Ishikawa (cell line): ENCODE measurements at regions not wholly inside any gene's neighbourhood (a gene's known extent, or its start where the extent isn't known, plus 50 kb on each side); places are given as distances from the start of the nearest gene placed in this dataset.

Experiments
- CEBPB ChIP-seq: IDR thresholded peaks from 2 replicates; pipeline ENCODE4 v1.6.1; 2012
- CREB1 ChIP-seq: IDR thresholded peaks from 2 replicates; pipeline ENCODE4 v1.6.1; 2012; ENCODE audit warnings: low read depth
- EGR1 ChIP-seq: IDR thresholded peaks from 2 replicates; pipeline ENCODE4 v1.6.1; 2012
- EP300 ChIP-seq: IDR thresholded peaks from 2 replicates; pipeline ENCODE4 v1.6.1; 2012; ENCODE audit warnings: borderline replicate concordance
- FOXM1 ChIP-seq: IDR thresholded peaks from 2 replicates; pipeline ENCODE4 v1.6.1; 2012; ENCODE audit warnings: low read depth, borderline replicate concordance
- NFIC ChIP-seq: IDR thresholded peaks from 2 replicates; pipeline ENCODE4 v1.6.1; 2012
- TAF1 ChIP-seq: IDR thresholded peaks from 2 replicates; pipeline ENCODE4 v1.6.1; 2012; ENCODE audit warnings: low read depth, mild to moderate bottlenecking
- TCF12 ChIP-seq: IDR thresholded peaks from 2 replicates; pipeline ENCODE4 v1.6.1; 2012; ENCODE audit warnings: low read depth
- TEAD4 ChIP-seq: IDR thresholded peaks from 2 replicates; pipeline ENCODE4 v1.6.1; 2012
- YY1 ChIP-seq: IDR thresholded peaks from 2 replicates; pipeline ENCODE4 v1.6.1; 2012; ENCODE audit warnings: low read depth
- ZBTB7A ChIP-seq: IDR thresholded peaks from 2 replicates; pipeline ENCODE4 v1.6.1; 2012; ENCODE audit warnings: low read depth
- TF ChIP-seq, protein P1 (sequence below): IDR thresholded peaks from 2 replicates; pipeline ENCODE4 v1.6.1; 2012; ENCODE audit warnings: low read depth, mild to moderate bottlenecking
- TF ChIP-seq, protein P2 (sequence below): IDR thresholded peaks from 2 replicates; pipeline ENCODE4 v1.6.1; 2012

DNA sequence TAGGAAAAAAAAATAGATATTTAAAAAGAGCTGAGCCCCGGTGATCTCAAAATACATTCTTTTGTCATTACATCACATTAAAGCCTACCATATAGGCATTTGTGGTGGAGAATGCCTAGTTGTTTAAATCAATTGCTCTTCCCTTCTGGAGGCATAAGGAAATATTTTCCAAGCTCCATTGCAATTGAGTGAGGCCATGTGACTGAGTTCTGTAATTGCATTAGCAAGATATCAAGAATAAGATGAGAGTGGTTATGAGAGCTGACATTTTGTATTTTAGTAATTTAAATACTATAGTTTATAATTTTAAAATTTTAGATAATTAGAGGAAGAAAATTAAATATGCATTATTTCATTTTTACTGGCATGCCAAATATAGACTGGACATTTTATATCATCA, 1195.9 kb downstream of the DTWD2 start:
- TF ChIP-seq, protein P1, sequence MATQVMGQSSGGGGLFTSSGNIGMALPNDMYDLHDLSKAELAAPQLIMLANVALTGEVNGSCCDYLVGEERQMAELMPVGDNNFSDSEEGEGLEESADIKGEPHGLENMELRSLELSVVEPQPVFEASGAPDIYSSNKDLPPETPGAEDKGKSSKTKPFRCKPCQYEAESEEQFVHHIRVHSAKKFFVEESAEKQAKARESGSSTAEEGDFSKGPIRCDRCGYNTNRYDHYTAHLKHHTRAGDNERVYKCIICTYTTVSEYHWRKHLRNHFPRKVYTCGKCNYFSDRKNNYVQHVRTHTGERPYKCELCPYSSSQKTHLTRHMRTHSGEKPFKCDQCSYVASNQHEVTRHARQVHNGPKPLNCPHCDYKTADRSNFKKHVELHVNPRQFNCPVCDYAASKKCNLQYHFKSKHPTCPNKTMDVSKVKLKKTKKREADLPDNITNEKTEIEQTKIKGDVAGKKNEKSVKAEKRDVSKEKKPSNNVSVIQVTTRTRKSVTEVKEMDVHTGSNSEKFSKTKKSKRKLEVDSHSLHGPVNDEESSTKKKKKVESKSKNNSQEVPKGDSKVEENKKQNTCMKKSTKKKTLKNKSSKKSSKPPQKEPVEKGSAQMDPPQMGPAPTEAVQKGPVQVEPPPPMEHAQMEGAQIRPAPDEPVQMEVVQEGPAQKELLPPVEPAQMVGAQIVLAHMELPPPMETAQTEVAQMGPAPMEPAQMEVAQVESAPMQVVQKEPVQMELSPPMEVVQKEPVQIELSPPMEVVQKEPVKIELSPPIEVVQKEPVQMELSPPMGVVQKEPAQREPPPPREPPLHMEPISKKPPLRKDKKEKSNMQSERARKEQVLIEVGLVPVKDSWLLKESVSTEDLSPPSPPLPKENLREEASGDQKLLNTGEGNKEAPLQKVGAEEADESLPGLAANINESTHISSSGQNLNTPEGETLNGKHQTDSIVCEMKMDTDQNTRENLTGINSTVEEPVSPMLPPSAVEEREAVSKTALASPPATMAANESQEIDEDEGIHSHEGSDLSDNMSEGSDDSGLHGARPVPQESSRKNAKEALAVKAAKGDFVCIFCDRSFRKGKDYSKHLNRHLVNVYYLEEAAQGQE: no peak
- TF ChIP-seq EP300 (no peak), NFIC (no peak), CEBPB (no peak), YY1 (no peak), FOXM1 (no peak), TAF1 (no peak), EGR1 (no peak), CREB1 (no peak), TEAD4 (no peak), ZBTB7A (no peak), TCF12 (no peak)
- TF ChIP-seq, protein P2, sequence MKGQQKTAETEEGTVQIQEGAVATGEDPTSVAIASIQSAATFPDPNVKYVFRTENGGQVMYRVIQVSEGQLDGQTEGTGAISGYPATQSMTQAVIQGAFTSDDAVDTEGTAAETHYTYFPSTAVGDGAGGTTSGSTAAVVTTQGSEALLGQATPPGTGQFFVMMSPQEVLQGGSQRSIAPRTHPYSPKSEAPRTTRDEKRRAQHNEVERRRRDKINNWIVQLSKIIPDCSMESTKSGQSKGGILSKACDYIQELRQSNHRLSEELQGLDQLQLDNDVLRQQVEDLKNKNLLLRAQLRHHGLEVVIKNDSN: no peak
